ES-I3 (cell line): ENCODE measurements at regions not wholly inside any gene's neighbourhood (a gene's known extent, or its start where the extent isn't known, plus 50 kb on each side); places are given as distances from the start of the nearest gene placed in this dataset.

Experiments
- H3K36me3 ChIP-seq: 2 replicates; pipeline ENCODE4 v1.6.1; 2013; ENCODE audit warnings: mild to moderate bottlenecking, low read length, control low read depth, moderate library complexity; ENCODE audit not compliant: insufficient read depth
- H3K4me1 ChIP-seq: 2 replicates; pipeline ENCODE4 v1.6.1; 2013; ENCODE audit warnings: mild to moderate bottlenecking, control low read depth, low read length; ENCODE audit not compliant: insufficient read depth
- H3K9ac ChIP-seq: 2 replicates; pipeline ENCODE4 v1.6.1; 2013; ENCODE audit warnings: low read depth, mild to moderate bottlenecking, low read length, moderate library complexity
- H3K9me3 ChIP-seq: 2 replicates; pipeline ENCODE4 v1.6.1; 2013; ENCODE audit warnings: mild to moderate bottlenecking, low read length, moderate library complexity; ENCODE audit not compliant: control insufficient read depth, insufficient read depth

DNA sequence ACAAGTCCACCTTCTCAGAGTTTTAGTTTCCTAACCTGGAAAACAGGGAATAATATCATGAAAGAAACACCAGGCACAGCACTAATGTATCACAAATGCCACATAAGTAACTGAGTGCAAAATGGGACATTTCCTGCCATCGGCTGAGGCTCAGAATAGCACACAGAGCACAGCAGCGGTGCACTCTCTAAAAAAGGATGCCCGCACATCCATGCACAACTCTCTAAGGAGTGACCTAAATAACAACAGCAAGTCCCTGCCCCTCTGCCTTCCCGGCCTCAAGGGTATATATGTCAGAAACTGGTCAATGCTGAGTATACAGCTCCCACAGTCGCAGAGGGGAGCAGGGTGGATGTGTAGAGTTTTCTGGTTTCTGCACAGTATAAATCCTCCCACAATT is 100.1 kb upstream of the ERG start:
- H3K36me3 ChIP-seq: no peaks in the 10 kb centered on the region
- peaks cover 9% of the 10 kb centered on the region; the same call in 1 of the 2 replicates for H3K4me1 ChIP-seq
- no peak overlapping the region for H3K9ac ChIP-seq
- no peaks in the 10 kb centered on the region for H3K9me3 ChIP-seq

DNA sequence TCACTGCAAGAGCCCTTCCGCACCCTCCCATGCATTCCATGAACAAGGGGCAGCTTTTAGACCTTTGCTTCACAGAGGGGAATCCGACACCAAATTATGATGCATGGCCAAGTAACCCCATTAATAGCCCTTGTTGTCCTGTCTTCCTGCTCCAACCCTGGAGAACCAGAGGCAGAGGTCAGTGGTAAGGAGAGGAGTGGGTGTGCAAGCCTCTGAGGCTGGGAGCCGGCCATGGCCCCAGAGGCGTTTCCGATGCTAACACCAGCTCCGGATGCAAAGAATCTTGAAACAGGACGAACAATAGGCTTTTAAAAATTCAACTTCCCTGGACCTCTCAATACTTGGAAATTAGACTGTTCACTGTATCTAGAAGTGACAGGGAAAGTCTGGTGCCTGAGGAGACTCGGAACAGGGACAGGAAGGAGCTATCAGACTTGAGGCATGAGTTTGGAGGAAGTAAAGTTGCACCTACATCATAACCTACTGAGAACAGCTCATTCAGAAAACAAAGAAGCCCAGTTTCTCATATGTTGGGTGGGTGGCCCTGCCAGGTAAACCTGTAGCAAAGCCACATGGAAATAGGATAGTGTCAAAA is 101.2 kb upstream of the ERG start:
- no peak overlapping the region for H3K9ac ChIP-seq
- H3K4me1 ChIP-seq: peaks cover 9% of the 10 kb centered on the region; the same call in 1 of the 2 replicates
- no peaks in the 10 kb centered on the region for H3K9me3 ChIP-seq
- no peaks in the 10 kb centered on the region for H3K36me3 ChIP-seq

DNA sequence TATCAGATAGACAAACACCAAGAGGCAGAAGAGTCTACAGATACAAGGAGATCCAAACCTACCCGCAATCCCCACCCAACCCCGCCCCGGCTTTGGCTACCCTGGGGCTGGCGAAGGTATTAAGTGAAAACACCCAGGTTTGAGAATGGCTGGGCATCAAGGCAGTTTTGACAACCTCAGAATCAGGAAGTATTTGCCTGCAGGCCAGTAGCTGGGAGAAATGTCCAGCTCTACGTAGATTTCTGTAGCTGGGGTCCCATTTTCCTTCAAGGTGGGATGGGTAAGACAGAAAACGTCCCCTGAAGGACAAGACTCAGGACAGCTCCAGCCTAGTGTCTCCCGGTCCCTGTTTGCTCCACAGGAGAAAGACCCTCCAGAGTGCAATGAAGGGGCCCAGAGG is 101.8 kb upstream of the ERG start:
- Histone ChIP-seq H3K9ac (no peak overlapping the region), H3K36me3 (no peaks in the 10 kb centered on the region), H3K4me1 (peaks cover 9% of the 10 kb centered on the region; the same call in 1 of the 2 replicates), H3K9me3 (no peaks in the 10 kb centered on the region)

DNA sequence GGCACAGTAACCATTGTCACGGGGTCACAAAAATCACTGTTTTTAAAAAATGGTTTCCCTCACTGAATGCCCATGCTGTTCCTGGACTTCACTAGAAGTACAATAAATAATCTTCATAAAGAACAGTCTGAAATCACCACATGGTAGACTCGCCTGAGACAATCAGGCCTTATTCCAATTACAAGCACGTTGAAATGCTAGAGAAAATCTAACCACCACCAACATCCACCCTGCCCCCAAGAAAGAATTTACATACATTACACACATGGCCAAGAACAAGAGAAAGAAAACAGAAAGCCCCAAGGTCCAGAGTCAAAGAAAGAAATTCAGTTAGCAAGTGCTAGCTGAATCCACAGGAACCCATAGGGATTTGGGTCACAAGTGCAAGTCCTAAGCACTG is 107.0 kb upstream of the ERG start:
- H3K4me1 ChIP-seq: no peaks in the 10 kb centered on the region
- no peaks in the 10 kb centered on the region for H3K9me3 ChIP-seq
- no peak overlapping the region for H3K9ac ChIP-seq
- H3K36me3 ChIP-seq: no peaks in the 10 kb centered on the region

DNA sequence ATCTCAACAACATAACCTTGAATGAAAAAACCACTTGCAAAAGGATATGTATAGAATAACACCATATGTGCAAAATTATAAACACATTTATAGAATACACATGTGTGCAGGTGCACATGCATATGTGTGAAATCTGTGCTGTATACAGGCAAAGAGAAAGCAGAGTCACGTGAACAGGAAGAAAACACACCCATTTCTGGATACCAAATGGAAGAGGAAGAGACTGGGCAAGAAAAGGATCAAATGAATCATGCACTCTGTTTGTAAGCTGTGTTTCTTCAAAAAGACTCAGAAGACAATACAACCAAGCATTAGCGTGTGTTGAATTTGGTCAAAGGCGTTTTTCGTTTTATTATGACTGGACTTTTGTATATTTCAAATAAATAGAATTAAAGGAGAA is 111.3 kb upstream of the ERG start:
- no peaks in the 10 kb centered on the region for H3K4me1 ChIP-seq
- H3K9ac ChIP-seq: no peak overlapping the region
- no peaks in the 10 kb centered on the region for H3K9me3 ChIP-seq
- no peaks in the 10 kb centered on the region for H3K36me3 ChIP-seq

DNA sequence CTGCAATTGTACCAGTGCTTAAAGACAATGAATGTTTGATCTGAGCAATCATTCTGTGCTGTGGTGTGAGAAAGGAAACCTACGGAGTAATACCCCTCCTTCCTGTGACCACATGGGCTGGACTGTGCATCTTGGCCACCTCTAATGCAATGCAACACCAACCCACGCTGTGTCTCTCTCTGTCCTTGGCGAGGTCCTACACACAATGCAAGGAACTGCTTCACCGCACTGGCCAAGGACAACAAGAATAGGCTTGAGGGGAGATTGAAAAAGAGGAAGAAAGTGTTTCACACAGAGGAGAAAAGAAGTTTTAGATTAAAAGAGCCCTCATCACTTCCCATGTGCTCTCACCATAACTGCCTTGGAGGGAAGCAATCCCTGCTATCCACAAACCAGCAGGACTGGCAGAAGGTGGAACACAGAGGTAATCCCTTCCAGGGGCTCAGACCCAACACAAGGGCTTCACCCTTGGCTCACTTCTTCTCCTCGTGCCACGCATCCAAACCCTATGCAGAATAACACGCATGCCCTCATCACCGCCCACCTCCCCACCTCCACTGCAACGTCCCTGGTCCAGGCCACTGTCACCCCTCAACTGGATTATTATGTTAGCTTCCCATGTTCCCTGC is 112.5 kb upstream of the ERG start:
- no peak overlapping the region for H3K9ac ChIP-seq
- H3K9me3 ChIP-seq: no peaks in the 10 kb centered on the region
- no peaks in the 10 kb centered on the region for H3K4me1 ChIP-seq
- H3K36me3 ChIP-seq: no peaks in the 10 kb centered on the region

DNA sequence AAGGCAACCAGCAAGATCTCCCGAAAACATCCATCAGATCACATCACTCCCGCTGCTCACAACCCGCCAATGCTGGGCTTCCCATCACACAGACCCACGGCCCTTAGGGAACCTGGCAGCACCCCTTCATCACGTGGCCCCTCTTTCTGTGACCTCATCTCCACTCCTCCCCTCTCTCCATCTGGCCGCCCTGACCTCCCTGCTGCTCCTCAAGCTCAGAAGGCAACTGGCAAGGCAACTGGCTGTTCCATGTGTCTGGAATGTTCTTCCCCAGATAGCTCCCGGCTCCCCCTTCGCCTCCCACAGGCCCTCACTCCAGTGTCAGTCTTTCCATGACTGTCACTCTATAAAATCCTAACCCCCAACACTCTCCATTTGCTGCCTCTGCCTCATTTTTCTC is 113.0 kb upstream of the ERG start:
- Histone ChIP-seq H3K36me3 (no peaks in the 10 kb centered on the region), H3K4me1 (no peaks in the 10 kb centered on the region), H3K9ac (no peak overlapping the region), H3K9me3 (no peaks in the 10 kb centered on the region)

DNA sequence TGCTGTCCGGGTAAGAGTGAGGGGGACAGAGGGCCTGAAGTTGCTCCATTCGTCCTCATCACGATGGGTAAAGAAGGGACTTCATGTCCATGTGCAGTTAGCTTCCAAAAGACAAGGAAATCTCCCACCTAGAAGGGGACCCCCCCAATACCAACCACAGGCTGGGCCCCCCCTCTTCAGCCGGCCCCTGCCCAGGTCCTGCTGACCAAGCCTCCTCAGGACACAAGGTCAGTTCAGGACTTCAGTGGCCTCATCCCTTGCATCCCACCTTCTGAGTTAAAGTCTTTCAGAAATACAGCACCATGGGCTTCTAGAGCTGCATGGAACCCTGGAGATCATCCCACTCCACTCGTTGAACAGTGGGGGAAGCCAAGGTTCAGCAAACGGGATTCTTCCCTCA is 115.4 kb upstream of the ERG start:
- H3K9ac ChIP-seq: no peak overlapping the region
- H3K36me3 ChIP-seq: no peaks in the 10 kb centered on the region

DNA sequence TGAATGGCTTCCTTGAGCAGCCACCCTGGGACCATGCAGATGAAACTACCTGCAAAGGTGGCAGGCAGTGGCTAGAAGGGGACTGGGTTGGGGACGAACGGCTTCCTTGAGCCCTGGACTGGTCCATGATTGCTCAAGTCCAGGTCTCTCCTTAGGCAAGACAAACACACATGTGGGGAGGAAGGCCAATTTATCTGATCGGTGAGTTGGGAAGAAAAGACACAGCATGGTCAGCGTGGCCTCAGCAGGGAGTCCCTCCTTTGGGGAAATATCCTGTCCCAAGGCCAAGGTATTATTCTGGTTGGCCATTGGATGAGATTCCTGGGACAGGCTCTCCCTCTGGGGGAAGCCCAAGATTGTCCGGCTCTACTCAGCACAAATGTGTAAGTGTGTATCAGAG is 116.3 kb upstream of the ERG start:
- Histone ChIP-seq H3K9ac (no peak overlapping the region), H3K4me1 (no peaks in the 10 kb centered on the region), H3K9me3 (no peaks in the 10 kb centered on the region), H3K36me3 (no peaks in the 10 kb centered on the region)

More for the DNA sequence above, 115.4 kb upstream of the ERG start:
- no peaks in the 10 kb centered on the region for H3K4me1 ChIP-seq
- H3K9me3 ChIP-seq: no peaks in the 10 kb centered on the region

DNA sequence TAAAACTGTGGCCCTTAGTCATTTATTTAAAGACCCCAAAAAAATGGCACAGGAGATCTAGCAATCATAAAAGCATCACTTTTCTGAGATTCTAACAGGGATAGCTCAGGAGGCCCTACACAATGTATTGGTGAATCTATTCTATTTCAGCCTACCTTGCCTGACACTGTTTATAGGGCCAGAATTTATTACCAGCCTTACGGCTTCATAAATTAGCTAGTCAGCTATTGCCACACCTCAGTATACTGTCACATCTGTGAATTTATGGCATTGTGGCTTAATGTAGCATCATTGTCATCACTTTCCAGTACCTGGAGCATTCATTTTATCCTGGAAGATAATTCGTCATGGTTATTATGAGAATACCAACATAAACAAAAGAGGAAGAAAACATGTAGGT is 121.2 kb upstream of the ERG start:
- Histone ChIP-seq H3K9me3 (no peaks in the 10 kb centered on the region), H3K9ac (no peak overlapping the region), H3K36me3 (no peaks in the 10 kb centered on the region), H3K4me1 (no peaks in the 10 kb centered on the region)

DNA sequence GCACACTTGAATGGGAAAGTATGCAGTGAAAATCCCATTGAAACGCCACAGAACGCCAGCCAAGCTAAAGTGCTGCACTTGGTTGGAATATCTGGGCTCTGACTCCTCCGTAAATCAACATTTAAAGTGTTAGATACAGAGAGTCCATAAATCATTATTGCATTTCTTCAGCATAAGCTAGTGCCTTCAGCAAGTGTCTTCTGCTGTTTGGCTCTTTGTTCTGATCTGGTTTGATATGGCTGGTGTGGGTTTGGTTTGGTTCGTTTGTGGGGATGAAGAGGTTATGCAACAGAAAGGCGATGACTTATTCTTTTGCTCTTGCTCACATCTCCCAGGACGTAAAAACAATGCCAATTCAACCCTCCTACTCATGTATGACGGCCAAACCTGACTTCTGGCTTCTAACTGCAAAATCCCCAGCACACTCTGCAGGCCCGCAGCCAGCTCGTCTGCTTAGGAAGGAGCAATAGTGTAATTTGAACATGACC is 121.8 kb upstream of the ERG start:
- Histone ChIP-seq H3K4me1 (no peaks in the 10 kb centered on the region), H3K9ac (no peak overlapping the region), H3K36me3 (no peaks in the 10 kb centered on the region), H3K9me3 (no peaks in the 10 kb centered on the region)

DNA sequence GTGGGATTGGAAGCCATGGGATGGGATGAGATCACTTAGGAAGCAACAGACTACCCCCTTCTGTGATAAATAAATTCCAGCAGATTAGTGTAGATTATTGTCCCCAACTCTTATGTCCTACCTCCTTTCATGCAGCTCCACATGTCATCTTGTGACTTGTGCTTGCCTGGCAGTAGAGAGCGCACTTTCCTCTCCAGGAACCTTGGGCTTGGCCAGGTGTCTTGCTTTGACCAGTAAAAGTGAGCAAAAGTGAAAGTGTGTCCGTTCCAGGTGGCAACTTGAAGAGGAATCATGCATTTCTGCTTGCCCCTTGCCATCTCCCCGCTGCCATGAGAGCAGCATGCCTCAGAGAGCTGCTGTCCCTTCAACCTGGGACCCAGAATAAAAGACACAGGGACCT is 122.9 kb upstream of the ERG start:
- no peaks in the 10 kb centered on the region for H3K4me1 ChIP-seq
- H3K9ac ChIP-seq: no peak overlapping the region
- H3K36me3 ChIP-seq: no peaks in the 10 kb centered on the region
- no peaks in the 10 kb centered on the region for H3K9me3 ChIP-seq

DNA sequence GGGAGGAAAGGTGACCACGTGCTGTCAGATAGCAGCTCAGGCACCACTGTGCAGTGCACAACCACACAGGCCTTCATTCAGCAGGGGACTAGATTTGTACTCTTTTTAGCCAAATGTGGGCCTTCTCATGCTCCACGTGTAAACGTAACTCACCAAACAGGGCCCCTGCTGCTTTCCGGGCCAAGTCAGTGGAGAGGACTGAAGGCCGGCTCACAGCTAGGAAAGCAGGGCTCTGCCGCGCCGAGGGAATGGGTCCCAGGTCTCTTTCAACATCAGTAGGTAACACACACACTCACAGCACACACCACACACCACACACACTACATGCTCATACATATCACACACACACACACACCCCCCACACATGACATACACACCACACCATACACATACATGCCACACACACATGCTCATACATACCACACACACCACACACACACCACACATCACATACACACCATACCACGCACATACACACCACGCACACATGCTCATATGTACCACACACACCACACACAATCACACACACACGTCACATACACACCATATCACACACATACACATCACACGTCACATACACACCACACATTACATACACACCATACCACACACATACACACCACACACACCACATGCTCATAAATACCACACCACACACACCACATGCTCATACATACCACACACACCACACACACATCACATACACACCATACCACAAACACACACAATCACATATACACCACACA is 124.0 kb upstream of the ERG start:
- H3K4me1 ChIP-seq: no peaks in the 10 kb centered on the region
- no peak overlapping the region for H3K9ac ChIP-seq
- H3K36me3 ChIP-seq: no peaks in the 10 kb centered on the region
- H3K9me3 ChIP-seq: no peaks in the 10 kb centered on the region

DNA sequence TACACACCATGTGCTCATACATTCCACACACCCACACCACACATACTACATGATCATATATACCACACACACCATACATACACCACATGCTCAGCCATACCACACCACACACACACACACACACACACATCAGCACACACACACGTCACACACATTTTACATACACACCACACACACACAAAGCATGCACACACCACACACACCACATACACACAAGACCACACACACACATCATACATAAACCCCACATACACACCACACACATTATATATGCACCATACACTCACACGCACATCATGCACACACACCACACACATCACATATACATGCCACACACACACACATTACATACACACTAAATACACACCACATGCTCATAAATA is 124.5 kb upstream of the ERG start:
- Histone ChIP-seq H3K36me3 (no peaks in the 10 kb centered on the region), H3K4me1 (no peaks in the 10 kb centered on the region), H3K9ac (no peak overlapping the region), H3K9me3 (no peaks in the 10 kb centered on the region)

DNA sequence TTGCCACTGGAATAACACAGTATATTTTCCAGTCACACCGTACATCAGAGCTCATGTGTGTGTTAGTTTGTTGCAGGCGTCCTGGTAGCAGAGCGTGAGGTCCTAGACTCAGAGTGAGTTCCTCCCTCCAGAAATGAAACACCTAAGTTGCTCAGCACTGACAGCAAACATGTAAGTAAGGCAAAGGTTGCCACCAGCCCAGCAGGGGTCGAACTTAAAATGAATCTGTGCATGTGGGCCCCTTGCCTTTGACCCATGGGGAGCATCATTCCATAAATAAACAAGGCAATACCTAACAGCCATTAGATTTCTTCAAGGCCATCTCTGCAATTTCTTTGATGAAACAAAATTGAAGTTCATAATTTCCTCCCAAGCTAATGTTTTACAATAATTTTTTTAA is 125.3 kb upstream of the ERG start:
- Histone ChIP-seq H3K4me1 (no peaks in the 10 kb centered on the region), H3K9ac (no peak overlapping the region), H3K9me3 (no peaks in the 10 kb centered on the region), H3K36me3 (no peaks in the 10 kb centered on the region)
